HG02763 (cell line): ENCODE measurements at regions not wholly inside any gene's neighbourhood (a gene's known extent, or its start where the extent isn't known, plus 50 kb on each side); places are given as distances from the start of the nearest gene placed in this dataset.

Experiments used
- ATAC-seq: cut with Tn5 transposase; IDR thresholded peaks from one replicate; pipeline ENCODE4 v1.9.1; 2021; ENCODE audit warnings: mild to moderate bottlenecking, moderate library complexity; ENCODE audit not compliant: unreplicated experiment

GRCh38 chr15:70292076-70292760, 194.5 kb upstream of the TLE3 start:
- ATAC-seq = no peak

GRCh38 chr15:70291305-70292075, 193.8 kb upstream of the TLE3 start:
- ATAC-seq = no peak

GRCh38 chr15:70290708-70291107, 193.0 kb upstream of the TLE3 start:
- no peak for ATAC-seq

GRCh38 chr15:70289191-70289955, 191.7 kb upstream of the TLE3 start:
- ATAC-seq = no peak

- no peak for ATAC-seq
Observed at GRCh38 chr15:70286113-70286806, 188.5 kb upstream of the TLE3 start.

GRCh38 chr15:70284438-70285214, 186.9 kb upstream of the TLE3 start:
- ATAC-seq = no peak

- no peak for ATAC-seq
Observed at GRCh38 chr15:70283511-70283910, 185.8 kb upstream of the TLE3 start.

GRCh38 chr15:70281811-70282307, 184.1 kb upstream of the TLE3 start:
- no peak for ATAC-seq

- no peak for ATAC-seq
Observed at GRCh38 chr15:70281261-70281810, 183.6 kb upstream of the TLE3 start.

GRCh38 chr15:70280781-70281180, 183.1 kb upstream of the TLE3 start:
- no peak for ATAC-seq

GRCh38 chr15:70279096-70279495, 181.4 kb upstream of the TLE3 start:
- no peak for ATAC-seq

GRCh38 chr15:70278644-70279043, 180.9 kb upstream of the TLE3 start:
- no peak for ATAC-seq

GRCh38 chr15:70277556-70277955, 179.8 kb upstream of the TLE3 start:
- no peak for ATAC-seq

GRCh38 chr15:70276401-70276800, 178.7 kb upstream of the TLE3 start:
- no peak for ATAC-seq

GRCh38 chr15:70275461-70276138, 177.9 kb upstream of the TLE3 start:
- ATAC-seq = no peak

GRCh38 chr15:70274908-70275307, 177.2 kb upstream of the TLE3 start:
- ATAC-seq = no peak

- ATAC-seq = no peak
Observed at GRCh38 chr15:70274255-70274880, 176.7 kb upstream of the TLE3 start.

- ATAC-seq = no peak
Observed at GRCh38 chr15:70273808-70274207, 176.1 kb upstream of the TLE3 start.
